A549 (cell line): ENCODE measurements at regions not wholly inside any gene's neighbourhood (a gene's known extent, or its start where the extent isn't known, plus 50 kb on each side); places are given as distances from the start of the nearest gene placed in this dataset.

Experiments used
- ATAC-seq, 2 experiments: fragments of 200-7000 bp in 1 of 2; fragments of >200 bp in 1 of 2; cut with Nextera tagmentation in 1 of 2; cut with Tn5 transposase in 1 of 2; 3 replicates each; pipeline versions ENCODE4 v1.8.0 to v1.9.1; 2018 to 2020; ENCODE audit warnings: mild to moderate bottlenecking in 1 of 2, moderate library complexity in 1 of 2
- CTCF ChIA-PET: fragments of 300-600 bp; sonication (Branson Sonifier 250); formaldehyde crosslinking; extraction: SDS; loops from one replicate; lab custom pipeline; 2021; ENCODE audit warnings: antibody characterized with exemption, inconsistent platforms; lab: Yijun Ruan, JAX
- POLR2A ChIA-PET: fragments of 350-600 bp; formaldehyde crosslinking; extraction: SDS; loops from one replicate; lab custom pipeline; 2021; ENCODE audit warnings: antibody characterized with exemption, inconsistent platforms; lab: Yijun Ruan, JAX
- DNase-seq, 2 experiments: peaks; one replicate each; pipeline versions ENCODE4 v3.0.0 to v3.0.0-alpha.2; 2011 to 2016; ENCODE audit warnings: low read depth in 1 of 2, low spot score in 1 of 2
- FAIRE-seq: peaks from 2 replicates; lab custom pipeline; 2011; peaks lifted over from hg19 to GRCh38; lab: Jason Lieb, UNC
- H3K27ac ChIP-seq, 2 experiments: fragments of >200 bp; sonication (Bioruptor Twin); formaldehyde crosslinking; 3 replicates each; pipeline ENCODE4 v1.5.1; 2016 to 2017
- H3K4me1 ChIP-seq: fragments of >200 bp; sonication (Bioruptor Twin); formaldehyde crosslinking; 3 replicates; pipeline ENCODE4 v1.6.1; 2016
- H3K4me2 ChIP-seq: fragments of >200 bp; sonication (Bioruptor Twin); formaldehyde crosslinking; 3 replicates; pipeline ENCODE4 v1.6.1; 2016
- H3K4me3 ChIP-seq: fragments of >200 bp; sonication (Bioruptor Twin); formaldehyde crosslinking; 3 replicates; pipeline ENCODE4 v1.5.1; 2016
- H3K9me3 ChIP-seq: fragments of >200 bp; sonication (Bioruptor Twin); formaldehyde crosslinking; 3 replicates; pipeline ENCODE4 v1.6.1; 2016
- ATOH8 ChIP-seq: fragments of 250-450 bp; sonication (Bioruptor Pico); IDR thresholded peaks from 2 replicates; pipeline ENCODE4 v1.5.0; 2020; ENCODE audit warnings: low read depth, mild to moderate bottlenecking, moderate library complexity
- CBX8 ChIP-seq: fragments of 200-600 bp; sonication (generic); IDR thresholded peaks from 2 replicates; pipeline ENCODE4 v1.6.1; 2016
- CEBPB ChIP-seq, 2 experiments: fragments of >200 bp in 1 of 2; sonication (Bioruptor Twin) in 1 of 2; formaldehyde crosslinking in 1 of 2; IDR thresholded peaks; 2 replicates each; pipeline ENCODE4 v1.6.1; 2012 to 2016
- CTCF ChIP-seq: fragments of >200 bp; sonication (Bioruptor Twin); formaldehyde crosslinking; IDR thresholded peaks from 3 replicates; pipeline ENCODE4 v1.5.1; 2016
- EHF ChIP-seq: fragments of 250-450 bp; sonication (Bioruptor Pico); IDR thresholded peaks from 2 replicates; pipeline ENCODE4 v1.5.0; 2020; ENCODE audit warnings: mild to moderate bottlenecking
- EP300 ChIP-seq, 2 experiments: fragments of >200 bp; sonication (Bioruptor Twin); formaldehyde crosslinking; IDR thresholded peaks; 2 replicates in 1 of 2; 3 replicates in 1 of 2; pipeline ENCODE4 v1.6.1; 2016 to 2017
- HES2 ChIP-seq: fragments of >200 bp; sonication (Bioruptor Twin); formaldehyde crosslinking; IDR thresholded peaks from 2 replicates; pipeline ENCODE4 v1.6.1; 2016
- HEYL ChIP-seq: fragments of 250-450 bp; sonication (Bioruptor Pico); IDR thresholded peaks from 2 replicates; pipeline ENCODE4 v1.8.0; 2021; ENCODE audit warnings: mild to moderate bottlenecking, moderate library complexity
- JUNB ChIP-seq: fragments of >200 bp; sonication (Bioruptor Twin); formaldehyde crosslinking; IDR thresholded peaks from 2 replicates; pipeline ENCODE4 v1.6.1; 2016
- KDM1A ChIP-seq: fragments of 200-600 bp; sonication (generic); IDR thresholded peaks from 2 replicates; pipeline ENCODE4 v1.6.1; 2016; ENCODE audit warnings: low read depth, mild to moderate bottlenecking
- KDM5A ChIP-seq: fragments of 200-600 bp; sonication (generic); IDR thresholded peaks from 2 replicates; pipeline ENCODE4 v1.6.1; 2016; ENCODE audit warnings: antibody characterized with exemption, mild to moderate bottlenecking
- MAX ChIP-seq: IDR thresholded peaks from 2 replicates; pipeline ENCODE4 v1.6.1; 2012
- MAZ ChIP-seq: fragments of 150-350 bp; IDR thresholded peaks from 2 replicates; pipeline ENCODE4 v1.6.1; 2014; ENCODE audit warnings: antibody characterized with exemption, low read depth, low read length, borderline replicate concordance
- MYC ChIP-seq: IDR thresholded peaks from 2 replicates; pipeline ENCODE4 v1.6.1; 2012; ENCODE audit warnings: mild to moderate bottlenecking, inconsistent platforms, low read length, improper control_type of control experiment, borderline replicate concordance
- NPAS2 ChIP-seq: fragments of 250-450 bp; sonication (Bioruptor Pico); IDR thresholded peaks from 2 replicates; pipeline ENCODE4 v1.8.0; 2022; ENCODE audit warnings: mild to moderate bottlenecking, moderate library complexity, borderline replicate concordance
- PBX3 ChIP-seq: IDR thresholded peaks from 2 replicates; pipeline ENCODE4 v1.6.1; 2012
- PHF8 ChIP-seq: fragments of 200-600 bp; sonication (generic); IDR thresholded peaks from 2 replicates; pipeline ENCODE4 v1.6.1; 2016; ENCODE audit warnings: low read depth, mild to moderate bottlenecking, antibody characterized with exemption, moderate library complexity, borderline replicate concordance
- RAD21 ChIP-seq, 2 experiments: fragments of >200 bp in 1 of 2; sonication (Bioruptor Twin) in 1 of 2; formaldehyde crosslinking in 1 of 2; IDR thresholded peaks in 1 of 2; conservative IDR thresholded peaks in 1 of 2; 2 replicates in 1 of 2; 3 replicates in 1 of 2; pipeline ENCODE4 v1.6.1; 2012 to 2018; ENCODE audit warnings: inconsistent platforms in 1 of 2
- RARB ChIP-seq: fragments of 250-450 bp; sonication (Bioruptor Pico); IDR thresholded peaks from 2 replicates; pipeline ENCODE4 v1.8.0; 2021; ENCODE audit warnings: mild to moderate bottlenecking, moderate library complexity
- RCOR1 ChIP-seq: fragments of 150-350 bp; IDR thresholded peaks from 2 replicates; pipeline ENCODE4 v1.6.1; 2014; ENCODE audit warnings: antibody characterized with exemption, low read length, low read depth
- SMC3 ChIP-seq: fragments of >200 bp; sonication (Bioruptor Twin); formaldehyde crosslinking; IDR thresholded peaks from 3 replicates; pipeline ENCODE4 v1.6.1; 2018; ENCODE audit warnings: inconsistent platforms
- ZC3H11A ChIP-seq: fragments of 450-650 bp; IDR thresholded peaks from 2 replicates; pipeline ENCODE4 v1.6.1; 2014; ENCODE audit warnings: antibody characterized with exemption, mild to moderate bottlenecking
- ZFP36 ChIP-seq: fragments of 450-650 bp; IDR thresholded peaks from 2 replicates; pipeline ENCODE4 v1.6.1; 2014; ENCODE audit warnings: borderline replicate concordance; ENCODE audit not compliant: partially characterized antibody
- WGBS: methylation state at CpG from one replicate; pipeline ENCODE4 v1.1.6; 2017; ENCODE audit errors: missing lambda C conversion rate; 5-methylcytosine and 5-hydroxymethylcytosine counted together

- no peaks in the 10 kb centered on the region for H3K9me3 ChIP-seq
- 0 out of 6 replicates have a peak overlapping the region, but pooled peaks of 1 of the 2 experiments have one; percentile 15 for H3K27ac ChIP-seq
- CTCF ChIA-PET: no interaction called here
- ATAC-seq: no peak
- TF ChIP-seq MAZ (no peak), CBX8 (no peak), PHF8 (no peak), EHF (no peak), ZC3H11A (no peak), SMC3 (no peak), NPAS2 (CRISPR knock-in tag) (no peak), RARB (no peak), ATOH8 (CRISPR knock-in tag) (no peak), RAD21 (conservative IDR thresholded peaks at IDR 0.05 in 1 of 2, IDR thresholded peaks at IDR 0.05 in 1 of 2) (no peak), HEYL (CRISPR knock-in tag) (no peak)
- TF ChIP-seq, all 56 proteins: peak for 0
- DNase-seq (no peak), FAIRE-seq (no peak)
- Histone ChIP-seq H3K4me1 (peaks cover 26% of the 10 kb centered on the region), H3K4me2 (no peak overlapping the region), H3K4me3 (no peak overlapping the region)
- POLR2A ChIA-PET: no interaction called here
Measured at GRCh38 chr6:127015858-127016257, 102.6 kb upstream of the RSPO3 start.

GRCh38 chr6:127019828-127020227 is 98.6 kb upstream of the RSPO3 start:
- no peak for FAIRE-seq
- TF ChIP-seq PBX3 (no peak), KDM1A (no peak), CEBPB (IDR thresholded peaks at IDR 0.05) (no peak), CTCF (no peak), HEYL (CRISPR knock-in tag) (no peak), MYC (no peak), MAX (no peak), EP300 (IDR thresholded peaks at IDR 0.05) (no peak), ATOH8 (CRISPR knock-in tag) (no peak), HES2 (no peak), KDM5A (no peak), EHF (no peak), JUNB (no peak), ZFP36 (no peak), RCOR1 (no peak)
- ChIA-PET POLR2A (no interaction called here), CTCF (interaction anchor here (0.7 kb wide), 1 partner anchor 1024 kb away, joined by 3 read pairs; no protein-coding TSS in a partner anchor)
- Histone ChIP-seq H3K4me1 (peaks cover 29% of the 10 kb centered on the region), H3K4me2 (no peak overlapping the region), H3K9me3 (no peaks in the 10 kb centered on the region), H3K27ac (0 out of 6 replicates have a peak overlapping the region, but pooled peaks of 1 of the 2 experiments have one; percentile 39), H3K4me3 (no peak overlapping the region)
- ATAC-seq: no peak
- DNase-seq: no peak
- WGBS: 56% methylated on average over 1 of the region's 1 CpG
